GM13977 (cell line): ENCODE measurements at regions not wholly inside any gene's neighbourhood (a gene's known extent, or its start where the extent isn't known, plus 50 kb on each side); places are given as distances from the start of the nearest gene placed in this dataset.

Experiments used
- DNase-seq: peaks from one replicate; pipeline ENCODE4 v3.0.0; 2012; ENCODE audit warnings: low spot score
- CTCF ChIP-seq: IDR thresholded peaks from 2 replicates; pipeline ENCODE4 v1.5.1; 2012; ENCODE audit warnings: mild to moderate bottlenecking, control low read depth; ENCODE audit not compliant: insufficient read depth; ENCODE audit errors: extremely low read depth, missing control alignments
- in situ Hi-C: fragments of 300-500 bp; cut with MboI; formaldehyde crosslinking; loops from one replicate; pipeline ENCODE4 v1.12.0; 2022; ENCODE audit warnings: low sequenced_read_pairs, low pct_unique_long_range_greater_than_20kb, mixed read lengths, inconsistent platforms; ENCODE audit not compliant: unreplicated experiment

- no peak for TF ChIP-seq CTCF
- in situ Hi-C loops, result no loop called here
- peak; percentile 50 for DNase-seq
These were observed 57.1 kb upstream of the IGFBP3 start for GRCh38 chr7:45978010-45978681.

GRCh38 chr7:45977256-45977780 lies 56.2 kb upstream of the IGFBP3 start:
- TF ChIP-seq CTCF, result no peak
- DNase-seq, result no peak
- in situ Hi-C loops, result no loop called here

GRCh38 chr7:45976485-45976856 lies 55.4 kb upstream of the IGFBP3 start:
- no peak for TF ChIP-seq CTCF
- in situ Hi-C loops, result no loop called here
- DNase-seq, result no peak

- in situ Hi-C loops, result no loop called here
- no peak for TF ChIP-seq CTCF
- DNase-seq, result no peak
These were observed 54.9 kb upstream of the IGFBP3 start for GRCh38 chr7:45975847-45976484.

GRCh38 chr7:45975367-45975766 lies 54.3 kb upstream of the IGFBP3 start:
- in situ Hi-C loops, result no loop called here
- no peak for DNase-seq
- TF ChIP-seq CTCF, result no peak

GRCh38 chr7:45974540-45975360 lies 53.7 kb upstream of the IGFBP3 start:
- in situ Hi-C loops, result no loop called here
- no peak for DNase-seq

More at GRCh38 chr7:45974540-45975360, 53.7 kb upstream of the IGFBP3 start:
- TF ChIP-seq CTCF, result no peak
